K562 (cell line): ENCODE measurements at regions not wholly inside any gene's neighbourhood (a gene's known extent, or its start where the extent isn't known, plus 50 kb on each side); places are given as distances from the start of the nearest gene placed in this dataset.

Source experiments
- CHD4 ChIP-seq: fragments of 200-600 bp; sonication (generic); IDR thresholded peaks from 3 replicates; pipeline ENCODE4 v1.6.1; 2012; ENCODE audit warnings: low read depth, mild to moderate bottlenecking, mixed read lengths, low read length, inconsistent platforms; ENCODE audit not compliant: insufficient read depth, insufficient replicate concordance, poor library complexity, severe bottlenecking
- GTF2F1 ChIP-seq: IDR thresholded peaks from 2 replicates; pipeline ENCODE4 v1.6.1; 2011; ENCODE audit warnings: low read depth, low read length, improper control_type of control experiment
- TF ChIP-seq, protein P1 (sequence below), 3 experiments: IDR thresholded peaks in 2 of 3; conservative IDR thresholded peaks in 1 of 3; 2 replicates each; pipeline ENCODE4 v1.5.1; 2011 to 2012; ENCODE audit warnings: low read length in 3 of 3, mild to moderate bottlenecking in 3 of 3, control low read depth in 2 of 3, improper control_type of control experiment in 1 of 3, inconsistent platforms in 1 of 3, low read depth in 1 of 3, mixed read lengths in 1 of 3, moderate library complexity in 1 of 3; ENCODE audit not compliant: insufficient read depth in 2 of 3

DNA sequence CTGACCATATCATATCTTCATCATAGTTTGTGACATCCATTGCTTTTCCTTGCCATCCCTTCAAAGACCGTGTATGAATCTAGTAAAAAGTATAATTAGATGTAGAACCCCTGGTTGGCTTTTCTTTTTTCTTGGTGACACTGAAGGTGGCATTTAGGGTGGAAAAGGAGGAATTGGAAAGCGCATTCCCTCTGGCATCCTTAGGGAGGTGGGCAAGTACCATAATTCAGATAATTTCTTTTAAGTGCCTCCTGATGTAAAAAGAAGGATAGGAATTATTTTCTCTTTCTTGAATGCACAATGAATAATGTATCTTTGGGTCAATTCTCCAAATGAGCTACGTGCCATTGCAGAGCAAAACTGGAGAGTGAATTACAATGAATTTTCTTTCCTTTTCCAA, 73.2 kb upstream of the SMARCA2 start:
- TF ChIP-seq, protein P1, sequence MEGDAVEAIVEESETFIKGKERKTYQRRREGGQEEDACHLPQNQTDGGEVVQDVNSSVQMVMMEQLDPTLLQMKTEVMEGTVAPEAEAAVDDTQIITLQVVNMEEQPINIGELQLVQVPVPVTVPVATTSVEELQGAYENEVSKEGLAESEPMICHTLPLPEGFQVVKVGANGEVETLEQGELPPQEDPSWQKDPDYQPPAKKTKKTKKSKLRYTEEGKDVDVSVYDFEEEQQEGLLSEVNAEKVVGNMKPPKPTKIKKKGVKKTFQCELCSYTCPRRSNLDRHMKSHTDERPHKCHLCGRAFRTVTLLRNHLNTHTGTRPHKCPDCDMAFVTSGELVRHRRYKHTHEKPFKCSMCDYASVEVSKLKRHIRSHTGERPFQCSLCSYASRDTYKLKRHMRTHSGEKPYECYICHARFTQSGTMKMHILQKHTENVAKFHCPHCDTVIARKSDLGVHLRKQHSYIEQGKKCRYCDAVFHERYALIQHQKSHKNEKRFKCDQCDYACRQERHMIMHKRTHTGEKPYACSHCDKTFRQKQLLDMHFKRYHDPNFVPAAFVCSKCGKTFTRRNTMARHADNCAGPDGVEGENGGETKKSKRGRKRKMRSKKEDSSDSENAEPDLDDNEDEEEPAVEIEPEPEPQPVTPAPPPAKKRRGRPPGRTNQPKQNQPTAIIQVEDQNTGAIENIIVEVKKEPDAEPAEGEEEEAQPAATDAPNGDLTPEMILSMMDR (IDR thresholded peaks at IDR 0.05 in 2 of 3, conservative IDR thresholded peaks at IDR 0.05 in 1 of 3; ENCODE audit: insufficient read depth in 2 of 3, low read depth in 1 of 3, low read length in 3 of 3): no peak
- TF ChIP-seq CHD4 (no peak), GTF2F1 (no peak)
